Loucy (cell line): ENCODE measurements at regions not wholly inside any gene's neighbourhood (a gene's known extent, or its start where the extent isn't known, plus 50 kb on each side); places are given as distances from the start of the nearest gene placed in this dataset.

Source experiments
- H2AFZ ChIP-seq: fragments of 200-600 bp; sonication (generic); 2 replicates; pipeline ENCODE4 v1.6.0; 2016; ENCODE audit warnings: antibody characterized with exemption, mild to moderate bottlenecking, low read length, moderate library complexity
- H3F3A ChIP-seq: fragments of 200-600 bp; 2 replicates; pipeline ENCODE4 v1.6.0; 2016; ENCODE audit warnings: antibody characterized with exemption, low read depth, mild to moderate bottlenecking
- H3K27me3 ChIP-seq: fragments of 200-600 bp; sonication (generic); 2 replicates; pipeline ENCODE4 v1.6.1; 2014; ENCODE audit warnings: low read length, mild to moderate bottlenecking; ENCODE audit not compliant: insufficient read depth, poor library complexity, severe bottlenecking
- H3K36me3 ChIP-seq: fragments of 200-600 bp; sonication (generic); 2 replicates; pipeline ENCODE4 v1.6.1; 2016; ENCODE audit warnings: low read length; ENCODE audit not compliant: insufficient read depth
- H3K4me1 ChIP-seq: fragments of 200-600 bp; sonication (generic); 2 replicates; pipeline ENCODE4 v1.5.1; 2014; ENCODE audit warnings: low read length, mild to moderate bottlenecking; ENCODE audit not compliant: insufficient read depth, poor library complexity, severe bottlenecking
- H3K4me2 ChIP-seq: fragments of 200-600 bp; sonication (generic); 2 replicates; pipeline ENCODE4 v1.6.0; 2014; ENCODE audit warnings: antibody characterized with exemption, low read length, low read depth, mild to moderate bottlenecking; ENCODE audit not compliant: poor library complexity, severe bottlenecking
- H3K4me3 ChIP-seq: fragments of 200-600 bp; sonication (generic); 2 replicates; pipeline ENCODE4 v1.5.1; 2014; ENCODE audit warnings: low read length, mild to moderate bottlenecking, mixed read lengths; ENCODE audit not compliant: poor library complexity, severe bottlenecking
- H3K79me2 ChIP-seq: fragments of 200-600 bp; sonication (generic); 2 replicates; pipeline ENCODE4 v1.6.1; 2014; ENCODE audit warnings: low read length; ENCODE audit not compliant: insufficient read depth
- H3K9ac ChIP-seq: fragments of 200-600 bp; sonication (generic); 2 replicates; pipeline ENCODE4 v1.6.0; 2014; ENCODE audit warnings: mild to moderate bottlenecking, low read depth, low read length, moderate library complexity; ENCODE audit not compliant: poor library complexity, severe bottlenecking
- H3K9me2 ChIP-seq: fragments of 200-600 bp; sonication (generic); replicated peaks from 2 replicates; pipeline ENCODE4 v1.6.1; 2016; ENCODE audit warnings: low read depth, low read length, mixed read lengths
- H3K9me3 ChIP-seq: fragments of 200-600 bp; sonication (generic); 2 replicates; pipeline ENCODE4 v1.6.1; 2014; ENCODE audit warnings: mild to moderate bottlenecking, antibody characterized with exemption, low read length, low read depth; ENCODE audit not compliant: insufficient read depth
- H4K20me1 ChIP-seq: fragments of 200-600 bp; sonication (generic); 2 replicates; pipeline ENCODE4 v1.6.0; 2014; ENCODE audit warnings: antibody characterized with exemption, low read length, mild to moderate bottlenecking; ENCODE audit not compliant: insufficient read depth, poor library complexity, severe bottlenecking
- CTCF ChIP-seq: fragments of 200-600 bp; sonication (generic); conservative IDR thresholded peaks from 2 replicates; pipeline ENCODE4 v1.5.1; 2014; ENCODE audit warnings: mild to moderate bottlenecking, antibody characterized with exemption, low read length
- EZH2phosphoT487 ChIP-seq: fragments of 200-600 bp; IDR thresholded peaks from 2 replicates; pipeline ENCODE4 v1.6.1; 2018; ENCODE audit warnings: antibody characterized with exemption, mild to moderate bottlenecking, moderate library complexity, borderline replicate concordance

DNA sequence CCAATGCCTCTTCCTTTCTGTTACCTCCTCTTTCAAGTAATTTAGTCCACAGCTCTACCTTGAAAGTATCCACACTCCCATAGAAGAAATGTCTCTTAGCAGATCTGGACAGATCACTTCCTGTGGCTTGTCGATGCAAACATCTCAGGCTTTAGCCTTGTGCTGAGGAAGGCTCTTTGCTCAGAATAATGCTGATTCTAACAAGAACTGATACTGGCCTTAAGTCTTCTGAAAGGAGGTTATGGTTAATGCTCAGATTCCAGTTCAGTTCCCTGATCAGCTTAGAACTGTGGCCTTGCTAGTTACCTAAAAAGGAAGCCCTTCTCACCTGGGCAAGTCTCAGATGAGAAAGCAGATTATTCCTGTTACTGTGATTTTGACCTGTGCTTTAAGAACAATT is 230.1 kb upstream of the FAT4 start:
- Histone ChIP-seq H3K9ac (no peak overlapping the region), H3K36me3 (no peaks in the 10 kb centered on the region), H3K9me2 (no peaks in the 10 kb centered on the region), H3K27me3 (no peaks in the 10 kb centered on the region), H4K20me1 (no peaks in the 10 kb centered on the region), H3K79me2 (no peaks in the 10 kb centered on the region), H3K4me3 (no peak overlapping the region), H3K9me3 (no peaks in the 10 kb centered on the region), H3K4me2 (no peak overlapping the region), H2AFZ (no peak overlapping the region), H3K4me1 (no peaks in the 10 kb centered on the region), H3F3A (no peaks in the 10 kb centered on the region)
- TF ChIP-seq CTCF (no peak), EZH2phosphoT487 (no peak)

GRCh38 chr4:125082729-125083417 is 231.9 kb upstream of the FAT4 start:
- H3K9me3 ChIP-seq: no peaks in the 10 kb centered on the region
- no peak overlapping the region for H2AFZ ChIP-seq
- H3K9me2 ChIP-seq: no peaks in the 10 kb centered on the region
- TF ChIP-seq EZH2phosphoT487 (no peak), CTCF (no peak)
- H4K20me1 ChIP-seq: no peaks in the 10 kb centered on the region
- H3K9ac ChIP-seq: no peak overlapping the region
- H3K4me3 ChIP-seq: no peak overlapping the region
- H3K4me1 ChIP-seq: no peaks in the 10 kb centered on the region
- no peak overlapping the region for H3K4me2 ChIP-seq
- H3K79me2 ChIP-seq: no peaks in the 10 kb centered on the region
- no peaks in the 10 kb centered on the region for H3F3A ChIP-seq
- no peaks in the 10 kb centered on the region for H3K27me3 ChIP-seq
- H3K36me3 ChIP-seq: no peaks in the 10 kb centered on the region

- H3K4me3 ChIP-seq: no peak overlapping the region
- no peak overlapping the region for H3K9ac ChIP-seq
- H3K36me3 ChIP-seq: no peaks in the 10 kb centered on the region
- no peak for TF ChIP-seq EZH2phosphoT487
- TF ChIP-seq CTCF: no peak
- no peaks in the 10 kb centered on the region for H3K79me2 ChIP-seq
- no peak overlapping the region for H3K4me2 ChIP-seq
- no peaks in the 10 kb centered on the region for H3K9me3 ChIP-seq
- H3K4me1 ChIP-seq: no peaks in the 10 kb centered on the region
- no peaks in the 10 kb centered on the region for H4K20me1 ChIP-seq
- no peaks in the 10 kb centered on the region for H3K9me2 ChIP-seq
- H3F3A ChIP-seq: no peaks in the 10 kb centered on the region
- H3K27me3 ChIP-seq: no peaks in the 10 kb centered on the region
- H2AFZ ChIP-seq: no peak overlapping the region
These were observed 242.5 kb upstream of the FAT4 start for GRCh38 chr4:125072269-125072668.
